GM12878 (cell line): ENCODE measurements at regions not wholly inside any gene's neighbourhood (a gene's known extent, or its start where the extent isn't known, plus 50 kb on each side); places are given as distances from the start of the nearest gene placed in this dataset.

Source experiments
- ATAC-seq: fragments of 200-7000 bp; cut with Tn5 transposase; 3 replicates; pipeline ENCODE4 v1.9.1; 2020; ENCODE audit warnings: mild to moderate bottlenecking, moderate library complexity
- BruUV-seq: library from RNA; stranded (reverse); fragments of 400-500 nt; replicated peaks from 2 replicates; lab custom pipeline; 2021; lab: Mats Ljungman, UMichigan
- CTCF ChIA-PET: fragments of 300-600 bp; sonication (Branson Sonifier 250); formaldehyde crosslinking; extraction: SDS; loops from one replicate; lab custom pipeline; 2021; ENCODE audit warnings: inconsistent platforms; lab: Yijun Ruan, JAX
- POLR2A ChIA-PET: fragments of 350-600 bp; formaldehyde crosslinking; extraction: SDS; loops from one replicate; lab custom pipeline; 2021; ENCODE audit warnings: inconsistent platforms; lab: Charles Lee
- RAD21 ChIA-PET: fragments of 300-600 bp; sonication (Branson Sonifier 250); formaldehyde crosslinking; loops from one replicate; lab custom pipeline; 2023; ENCODE audit warnings: antibody characterized with exemption; ENCODE audit not compliant: unreplicated experiment; lab: Charles Lee
- SMC1A ChIA-PET: fragments of 300-600 bp; sonication (Branson Sonifier 250); formaldehyde crosslinking; loops from one replicate; lab custom pipeline; 2023; ENCODE audit not compliant: unreplicated experiment, uncharacterized antibody; lab: Charles Lee
- DNase-seq: peaks from one replicate; pipeline ENCODE4 v3.0.0-alpha.2; 2011; ENCODE audit warnings: low read depth, low spot score
- FAIRE-seq: peaks from 3 replicates; lab custom pipeline; 2011; peaks lifted over from hg19 to GRCh38; lab: Jason Lieb, UNC
- H2AFZ ChIP-seq: 2 replicates; pipeline ENCODE4 v1.6.0; 2011; ENCODE audit warnings: low read depth, low read length, control low read depth; ENCODE audit not compliant: control insufficient read depth
- H3K27ac ChIP-seq: 2 replicates; pipeline ENCODE4 v1.5.1; 2011; ENCODE audit warnings: control low read depth; ENCODE audit not compliant: control insufficient read depth, insufficient read depth
- H3K27me3 ChIP-seq, 2 experiments: replicated peaks in 1 of 2; 2 replicates each; pipeline versions ENCODE4 v1.6.0 to v1.6.1; 2011; ENCODE audit warnings: low read length in 1 of 2; ENCODE audit not compliant: control insufficient read depth in 2 of 2, insufficient read depth in 2 of 2
- H3K36me3 ChIP-seq, 2 experiments: 2 replicates each; pipeline ENCODE4 v1.5.1; 2011; ENCODE audit warnings: low read length in 1 of 2; ENCODE audit not compliant: control insufficient read depth in 2 of 2, insufficient read depth in 2 of 2
- H3K4me1 ChIP-seq: 2 replicates; pipeline ENCODE4 v1.6.1; 2011; ENCODE audit warnings: mild to moderate bottlenecking, low read length, moderate library complexity, mixed read lengths; ENCODE audit not compliant: control insufficient read depth, insufficient read depth
- H3K4me2 ChIP-seq: 2 replicates; pipeline ENCODE4 v1.6.0; 2011; ENCODE audit warnings: control low read depth; ENCODE audit not compliant: control insufficient read depth, insufficient read depth
- H3K4me3 ChIP-seq: fragments of 200-600 bp; sonication (generic); 2 replicates; pipeline ENCODE4 v1.5.1; 2016
- H3K79me2 ChIP-seq: 2 replicates; pipeline ENCODE4 v1.6.0; 2011; ENCODE audit warnings: low read length; ENCODE audit not compliant: control insufficient read depth, insufficient read depth
- H3K9ac ChIP-seq: 2 replicates; pipeline ENCODE4 v1.8.0; 2011; ENCODE audit warnings: low read length, control low read depth, mixed read lengths; ENCODE audit not compliant: control insufficient read depth, insufficient read depth
- H3K9me3 ChIP-seq: replicated peaks from 3 replicates; pipeline ENCODE4 v1.5.1; 2011; ENCODE audit warnings: mild to moderate bottlenecking, low read length; ENCODE audit not compliant: control insufficient read depth, insufficient read depth
- H4K20me1 ChIP-seq: 2 replicates; pipeline ENCODE4 v1.6.0; 2011; ENCODE audit not compliant: control insufficient read depth, insufficient read depth
- CUX1 ChIP-seq: IDR thresholded peaks from 2 replicates; pipeline ENCODE4 v1.6.1; 2012; ENCODE audit warnings: improper control_type of control experiment, low read depth, low read length; ENCODE audit not compliant: insufficient replicate concordance
- ELK1 ChIP-seq: IDR thresholded peaks from 2 replicates; pipeline ENCODE4 v1.6.1; 2012; ENCODE audit warnings: low read depth, low read length, improper control_type of control experiment
- JUNB ChIP-seq: IDR thresholded peaks from 2 replicates; pipeline ENCODE4 v1.6.1; 2016; ENCODE audit warnings: antibody characterized with exemption, mild to moderate bottlenecking
- PAX8 ChIP-seq: fragments of 450-650 bp; IDR thresholded peaks from 2 replicates; pipeline ENCODE4 v1.6.1; 2017; ENCODE audit warnings: mild to moderate bottlenecking, moderate library complexity
- SUPT20H ChIP-seq: IDR thresholded peaks from 2 replicates; pipeline ENCODE4 v1.6.1; 2011; ENCODE audit warnings: low read depth, mild to moderate bottlenecking, low read length, moderate library complexity, borderline replicate concordance; ENCODE audit not compliant: control insufficient read depth
- YY1 ChIP-seq: IDR thresholded peaks from 2 replicates; pipeline ENCODE4 v1.6.1; 2011; ENCODE audit warnings: low read depth, mild to moderate bottlenecking, low read length
- WGBS: methylation state at CpG from one replicate; pipeline ENCODE4 v1.1.6; 2016; ENCODE audit warnings: low lambda C conversion rate; ENCODE audit not compliant: insufficient replicate concordance, insufficient coverage; ENCODE audit errors: missing lambda C conversion rate; 5-methylcytosine and 5-hydroxymethylcytosine counted together
- in situ Hi-C: fragments of 300-500 bp; cut with MboI; formaldehyde crosslinking; loops from 9 replicates; pipeline ENCODE4 v1.14.3; 2018; ENCODE audit warnings: mixed read lengths
- intact Hi-C: fragments of 100-400 bp; cut with micrococcal nuclease; formaldehyde crosslinking; loops from one replicate; pipeline ENCODE4 v1.14.2; 2022; ENCODE audit not compliant: unreplicated experiment

GRCh38 chr3:168453623-168454022, 357.9 kb upstream of the GOLIM4 start:
- intact Hi-C loops (no loop called here), in situ Hi-C loops (no loop called here)
- H3K9ac ChIP-seq: no peak overlapping the region
- H2AFZ ChIP-seq: no peak overlapping the region
- 17% methylated on average over 2 of the region's 2 CpGs for WGBS
- no peak overlapping the region for H3K4me3 ChIP-seq
- H3K9me3 ChIP-seq: no peaks in the 10 kb centered on the region
- ChIA-PET CTCF (no interaction called here), POLR2A (no interaction called here), SMC1A (no interaction called here), RAD21 (no interaction called here)
- H4K20me1 ChIP-seq: no peaks in the 10 kb centered on the region
- H3K36me3 ChIP-seq: no peaks in the 10 kb centered on the region
- H3K27me3 ChIP-seq: no peaks in the 10 kb centered on the region
- no peak for ATAC-seq
- H3K4me2 ChIP-seq: no peak overlapping the region
- no peak for TF ChIP-seq CUX1
- no peak for TF ChIP-seq ELK1
- no peak for TF ChIP-seq PAX8
- no peak for TF ChIP-seq SUPT20H
- no peak for TF ChIP-seq JUNB
- TF ChIP-seq YY1: no peak
- no TSS peak for BruUV-seq
- no peak for FAIRE-seq
- no peaks in the 10 kb centered on the region for H3K79me2 ChIP-seq
- no peak overlapping the region for H3K27ac ChIP-seq
- no peaks in the 10 kb centered on the region for H3K4me1 ChIP-seq
- DNase-seq: no peak
